ENCODE measurements at regions not wholly inside any gene's neighbourhood (a gene's known extent, or its start where the extent isn't known, plus 50 kb on each side); places are given as distances from the start of the nearest gene placed in this dataset.

GRCh38 chr4:111671756-111672155 lies 473.5 kb upstream of the FAM241A start:
- TF ChIP-seq CTCF (IDR thresholded peaks at IDR 0.05; ENCODE audit: borderline replicate concordance, extremely low read depth, low read length, poor library complexity, severe bottlenecking) (no peak), EZH2 (IDR thresholded peaks at IDR 0.05; ENCODE audit: borderline replicate concordance, low read depth, low read length, severe bottlenecking) (no peak)

Measured in DND-41 (cell line).